Left cardiac atrium (tissue), 4 donors: ENCODE measurements at regions not wholly inside any gene's neighbourhood (a gene's known extent, or its start where the extent isn't known, plus 50 kb on each side); places are given as distances from the start of the nearest gene placed in this dataset.

ENCODE experiments used
- ATAC-seq, 2 donors: fragments of 200-7000 bp; cut with Tn5 transposase; one replicate each; pipeline ENCODE4 v1.9.1; 2020; ENCODE audit warnings: mild to moderate bottlenecking in 2 of 2, moderate library complexity in 2 of 2
- DNase-seq: peaks from one replicate; pipeline ENCODE4 v3.0.0-alpha.2; 2020
- intact Hi-C, 2 donors: fragments of 100-400 bp; cut with DNase I; formaldehyde crosslinking; loops; one replicate each; pipeline versions ENCODE4 v1.14.1 to v1.15.1; 2022 to 2023
- donor health status: DM: no; HTN: yes; CAD: no.
- donor health status: DM: no; HTN: yes; CAD: no; lungs with severe emphysema.
- donor health status: DM: yes; HTN: yes; CAD: no.
- donor health status: Dilated cardiomyopathy.

- intact Hi-C loops: no loop called here
- peak; percentile 32 to 50 for ATAC-seq
- DNase-seq: peak; percentile 41
Observed at GRCh38 chr11:95358511-95359340, 127.7 kb upstream of the SESN3 start.

GRCh38 chr11:95354304-95354703, 123.3 kb upstream of the SESN3 start:
- intact Hi-C loops: no loop called here
- DNase-seq (no peak), ATAC-seq (no peak)

DNA sequence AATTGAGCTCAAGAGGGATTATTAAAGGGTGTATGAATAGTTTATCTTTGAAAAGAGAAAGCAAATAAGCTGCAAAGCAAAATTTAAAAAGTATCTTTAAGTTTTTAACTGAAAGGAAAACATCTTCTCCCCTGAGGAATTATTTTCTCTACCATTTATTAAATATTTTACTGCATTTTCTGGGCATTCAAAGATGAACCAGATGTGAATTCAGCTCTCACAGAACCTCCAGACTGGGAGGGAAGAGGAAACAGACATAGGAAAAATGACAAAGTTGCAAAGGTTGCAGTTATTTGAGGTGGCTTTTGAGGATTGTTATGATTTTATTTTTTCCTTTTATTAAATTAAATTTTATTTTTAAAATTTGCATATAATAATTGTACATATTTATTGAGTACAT, 122.7 kb upstream of the SESN3 start:
- DNase-seq (no peak), ATAC-seq (no peak)
- intact Hi-C loops: no loop called here

DNA sequence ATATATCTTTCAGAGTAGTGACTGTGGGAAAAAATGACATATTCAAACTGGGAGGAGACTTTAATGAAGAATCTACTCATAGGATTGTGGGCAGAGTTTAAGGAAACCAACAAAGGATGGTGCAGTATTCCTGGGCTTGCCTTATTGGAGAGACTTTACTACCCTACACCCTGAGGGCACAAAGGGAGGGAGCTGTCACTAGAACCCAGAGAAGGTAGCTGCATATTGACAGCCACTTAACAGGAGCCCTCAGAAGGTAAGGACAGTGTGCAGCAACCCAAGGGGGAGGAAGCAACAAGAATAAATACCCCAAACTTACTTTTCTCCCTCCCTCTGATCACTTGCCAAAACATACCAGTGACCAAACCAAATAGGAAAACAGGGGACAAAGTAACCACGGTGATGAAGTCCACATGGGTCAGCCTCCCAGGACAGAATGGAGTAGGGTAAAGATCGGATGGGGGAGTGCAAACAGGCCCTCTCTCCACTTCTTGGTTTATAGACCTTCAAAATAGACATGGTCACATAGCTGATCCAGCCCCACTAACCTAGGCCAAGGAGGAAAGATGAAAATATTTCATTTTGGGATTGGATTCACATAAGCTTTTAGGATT, 121.8 kb upstream of the SESN3 start:
- ATAC-seq (no peak), DNase-seq (no peak)
- intact Hi-C loops: no loop called here

DNA sequence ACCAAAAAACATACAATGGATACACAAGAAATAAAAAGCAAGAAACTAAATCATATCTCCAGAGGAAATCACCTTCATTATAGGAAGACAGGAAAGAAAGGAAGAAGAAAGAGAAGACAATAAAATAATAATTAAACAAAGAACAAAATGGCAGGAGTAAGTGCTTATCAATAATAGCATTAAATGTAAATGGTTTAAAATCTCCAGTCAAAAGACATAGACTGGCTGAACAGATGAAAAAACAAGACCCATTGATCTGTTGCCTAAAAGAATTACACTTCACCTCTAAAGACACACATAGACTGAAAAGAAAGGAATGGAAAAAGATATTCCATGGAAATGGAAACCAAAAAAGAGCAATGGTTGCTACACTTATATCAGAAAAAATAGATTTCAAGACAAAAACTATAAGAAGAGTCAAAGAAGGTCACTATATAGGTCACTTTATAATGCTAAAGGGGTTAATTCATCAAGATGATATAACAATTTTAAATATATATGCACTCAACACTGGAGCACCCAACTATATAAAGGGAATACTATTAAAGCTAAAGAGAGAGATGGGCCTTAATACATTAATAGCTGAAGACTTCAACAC, 118.4 kb upstream of the SESN3 start:
- ATAC-seq: no peak
- no peak for DNase-seq
- intact Hi-C loops: loop anchor here in 1 of 2 donors (10.0 kb wide), 1 partner anchor 165 kb away; no protein-coding TSS in a partner anchor

GRCh38 chr11:95346265-95346664, 115.3 kb upstream of the SESN3 start:
- intact Hi-C loops: loop anchor here in 1 of 2 donors (10.0 kb wide), 1 partner anchor 169 kb away; no protein-coding TSS in a partner anchor
- no peak for ATAC-seq

DNA sequence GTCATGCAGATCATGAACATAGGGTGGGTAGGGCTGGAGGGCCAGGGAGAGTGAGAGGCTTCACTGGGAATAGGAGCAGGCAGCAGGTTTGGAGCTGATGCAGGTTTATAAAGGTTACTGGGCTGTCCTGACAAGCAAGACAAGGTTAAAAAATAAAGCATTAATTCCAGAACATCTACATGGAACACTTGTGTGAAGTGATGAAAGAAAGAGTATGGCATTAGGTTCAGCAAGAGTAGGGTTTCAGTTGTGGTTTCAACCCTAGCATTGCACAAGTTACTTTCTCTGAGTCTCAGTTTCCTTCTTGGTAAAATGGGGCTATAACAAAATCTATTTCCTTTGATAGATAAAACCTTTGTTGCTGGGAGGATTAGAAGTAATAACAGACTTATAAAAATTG, 114.6 kb upstream of the SESN3 start:
- intact Hi-C loops: loop anchor here in 1 of 2 donors (10.0 kb wide), 1 partner anchor 169 kb away; no protein-coding TSS in a partner anchor
- DNase-seq: no peak

More at GRCh38 chr11:95346265-95346664, 115.3 kb upstream of the SESN3 start:
- no peak for DNase-seq

GRCh38 chr11:95344932-95345642, 114.1 kb upstream of the SESN3 start:
- peak in 1 of 2 donors; percentile 23 for ATAC-seq
- intact Hi-C loops: loop anchor here in 1 of 2 donors (10.0 kb wide), 1 partner anchor 170 kb away; no protein-coding TSS in a partner anchor
- no peak for DNase-seq

More for the DNA sequence above, 114.6 kb upstream of the SESN3 start:
- no peak for ATAC-seq

DNA sequence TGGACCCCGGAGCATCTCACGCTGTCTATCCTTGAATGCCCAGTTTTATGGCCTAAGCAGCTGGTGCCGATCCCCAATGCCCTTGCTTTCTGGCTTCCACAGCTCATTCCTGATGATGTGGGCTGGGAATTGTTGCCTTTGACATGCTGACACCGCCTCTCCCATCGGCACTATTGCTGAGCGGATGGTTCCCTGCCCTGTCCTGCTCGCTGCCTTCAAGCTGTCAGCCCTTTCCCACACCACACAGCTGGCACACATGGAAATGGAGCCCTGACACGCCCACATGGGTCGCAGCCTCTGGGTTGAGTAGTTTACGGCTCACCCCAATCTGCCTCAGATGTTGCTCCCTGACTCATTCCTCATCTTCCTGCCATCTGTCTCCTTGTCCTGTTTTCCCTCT, 110.2 kb upstream of the SESN3 start:
- intact Hi-C loops: loop anchor here in 1 of 2 donors (10.0 kb wide), 1 partner anchor 174 kb away; no protein-coding TSS in a partner anchor
- no peak for DNase-seq
- ATAC-seq: no peak

DNA sequence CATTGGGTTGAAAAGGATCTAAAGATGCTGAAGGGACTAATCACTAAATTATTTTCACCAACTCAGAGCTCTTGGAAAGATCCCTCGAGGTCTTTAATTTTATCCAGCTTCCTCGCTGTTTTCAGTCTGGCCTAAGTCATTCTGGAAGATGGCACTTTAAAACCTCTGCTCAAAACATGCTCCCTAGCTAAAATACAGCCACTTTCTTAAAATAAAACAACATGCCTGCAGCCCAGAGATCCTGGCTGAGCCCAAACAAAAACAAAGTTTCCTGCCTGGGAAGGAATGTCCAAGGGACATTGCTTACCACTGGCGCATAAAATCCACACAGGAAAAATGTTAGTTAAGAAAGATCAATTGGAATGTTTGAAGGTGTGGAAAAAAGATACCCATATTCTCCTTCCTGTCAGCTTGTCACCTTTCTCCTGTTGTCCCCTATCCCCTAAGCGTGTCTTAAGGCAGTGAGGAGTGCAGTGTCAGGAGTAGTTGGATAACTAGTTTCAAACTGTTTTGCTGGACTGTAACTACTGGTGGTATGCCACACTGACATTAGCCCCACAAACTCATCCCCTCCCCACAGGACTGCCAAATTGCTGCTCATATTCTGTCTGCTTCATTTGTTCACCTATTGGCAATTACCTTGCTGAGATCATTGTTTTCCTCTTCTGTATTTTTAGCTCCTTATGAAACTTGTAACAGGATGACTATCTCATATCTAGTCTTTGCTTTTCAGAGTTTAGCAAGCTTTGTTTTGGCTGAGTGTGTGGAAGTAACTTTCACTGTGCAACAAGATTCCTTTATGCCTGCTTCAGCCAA, 108.3 kb upstream of the SESN3 start:
- ATAC-seq: no peak
- intact Hi-C loops: no loop called here
- no peak for DNase-seq

DNA sequence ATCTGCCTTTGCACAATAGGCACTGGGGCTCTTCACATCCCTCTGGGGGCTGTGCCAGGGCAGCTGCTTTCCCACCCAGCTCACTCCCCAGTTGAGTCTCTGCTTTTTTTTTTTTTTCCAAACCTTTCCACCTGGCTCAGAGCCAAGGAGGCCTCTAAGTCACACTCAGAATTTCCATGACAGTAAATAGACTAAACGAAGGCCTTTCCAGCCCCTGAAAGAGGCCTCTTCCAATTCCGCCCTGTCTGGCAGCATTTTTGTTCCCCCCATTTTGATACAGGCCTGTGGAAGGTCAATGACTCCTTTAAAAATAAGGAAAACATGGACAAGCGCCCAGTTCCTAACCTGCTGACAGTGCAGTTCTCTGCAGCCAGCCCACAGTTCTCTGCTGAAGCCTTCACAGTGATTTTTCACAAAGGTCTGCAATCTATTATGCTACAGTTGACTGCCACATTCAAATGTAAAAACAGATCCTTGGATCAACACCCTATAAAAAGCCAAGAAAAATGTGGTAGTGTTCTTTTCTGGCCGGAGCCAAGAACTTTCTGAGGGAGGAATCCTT, 107.5 kb upstream of the SESN3 start:
- intact Hi-C loops: no loop called here
- peak; percentile 69 for DNase-seq
- ATAC-seq: peak; percentile 87 to 88

DNA sequence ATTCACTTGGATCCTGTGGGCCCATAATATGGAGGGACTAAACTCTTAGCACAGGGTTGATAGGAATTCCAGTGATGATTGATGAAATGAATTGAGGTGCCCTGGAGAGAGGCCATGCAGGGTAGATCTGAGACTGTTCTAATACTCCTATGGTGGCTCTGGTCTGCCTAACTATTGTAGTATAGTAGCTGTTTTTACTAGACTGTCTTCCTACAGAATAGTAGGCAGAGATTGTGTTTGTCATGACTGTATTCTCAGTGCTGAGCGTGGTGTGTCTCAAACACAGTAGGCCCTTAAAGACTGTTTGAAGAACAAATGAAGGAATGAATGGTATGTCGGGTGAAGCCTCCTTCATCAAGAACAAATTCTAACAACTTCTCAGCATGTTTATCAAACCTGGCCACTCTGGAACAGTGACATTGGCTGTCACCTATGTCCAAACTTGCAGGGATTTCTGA, 107.0 kb upstream of the SESN3 start:
- no peak for DNase-seq
- intact Hi-C loops: no loop called here
- peak; percentile 5 to 21 for ATAC-seq

DNA sequence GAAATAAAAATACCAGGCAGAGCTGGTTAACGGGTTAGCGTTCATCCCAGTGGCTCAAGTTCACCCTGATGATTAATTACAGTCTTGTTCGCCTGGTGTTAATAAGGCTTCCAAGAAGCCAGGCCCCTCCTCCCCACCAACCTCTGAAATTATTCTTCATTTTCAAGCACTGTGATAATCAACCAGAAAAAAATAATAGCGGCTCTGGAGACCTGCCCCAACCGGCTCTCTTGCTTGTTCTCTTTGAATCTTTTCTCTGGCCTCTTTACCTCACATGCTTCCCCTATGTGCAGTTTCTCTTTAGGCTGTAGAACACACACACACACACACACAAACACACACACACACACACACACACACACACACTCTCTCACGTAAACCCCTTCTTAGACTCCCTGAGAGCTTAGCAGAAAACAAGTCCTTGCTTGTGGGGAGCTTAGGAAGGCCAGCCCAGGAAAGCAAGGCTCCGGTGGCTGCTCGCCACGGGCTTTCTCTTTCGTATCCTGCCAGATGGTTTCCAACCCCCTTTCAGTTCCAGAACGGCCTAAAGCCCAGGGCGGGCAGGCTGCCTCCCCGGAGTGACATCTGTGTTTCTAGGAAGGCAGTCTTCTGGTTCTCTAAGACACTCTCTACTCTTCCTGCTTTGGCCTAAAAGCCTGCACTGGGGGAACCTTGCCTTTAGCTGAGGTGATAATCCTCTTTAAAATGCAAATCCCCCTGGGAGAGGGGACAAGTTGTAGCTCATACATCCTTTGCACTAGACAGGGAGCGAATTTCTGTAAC, 106.4 kb upstream of the SESN3 start:
- intact Hi-C loops: no loop called here
- peak; percentile 72 to 76 for ATAC-seq
- DNase-seq: peak; percentile 62

DNA sequence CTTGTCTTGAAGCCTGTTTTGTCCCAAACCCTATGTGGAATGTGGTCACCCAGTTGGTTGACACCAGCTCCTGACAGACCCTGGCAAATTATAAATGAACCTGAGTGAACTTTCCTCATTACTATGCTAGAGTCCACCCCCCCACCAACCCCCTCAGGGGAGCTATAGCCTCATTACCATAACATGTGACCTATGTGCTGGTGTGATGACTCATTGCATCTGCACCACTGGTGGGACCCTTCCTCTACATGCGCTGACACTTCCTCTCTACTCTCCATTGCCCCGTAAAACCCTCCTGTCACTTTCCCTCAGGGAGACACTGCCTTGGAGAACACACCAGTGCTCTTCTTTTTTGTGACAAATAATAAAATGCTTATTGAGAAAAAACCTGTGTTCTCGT, 105.0 kb upstream of the SESN3 start:
- DNase-seq (no peak), ATAC-seq (no peak)
- intact Hi-C loops: no loop called here

GRCh38 chr11:95331161-95331560, 100.2 kb upstream of the SESN3 start:
- DNase-seq: no peak
- no peak for ATAC-seq
- intact Hi-C loops: no loop called here

DNA sequence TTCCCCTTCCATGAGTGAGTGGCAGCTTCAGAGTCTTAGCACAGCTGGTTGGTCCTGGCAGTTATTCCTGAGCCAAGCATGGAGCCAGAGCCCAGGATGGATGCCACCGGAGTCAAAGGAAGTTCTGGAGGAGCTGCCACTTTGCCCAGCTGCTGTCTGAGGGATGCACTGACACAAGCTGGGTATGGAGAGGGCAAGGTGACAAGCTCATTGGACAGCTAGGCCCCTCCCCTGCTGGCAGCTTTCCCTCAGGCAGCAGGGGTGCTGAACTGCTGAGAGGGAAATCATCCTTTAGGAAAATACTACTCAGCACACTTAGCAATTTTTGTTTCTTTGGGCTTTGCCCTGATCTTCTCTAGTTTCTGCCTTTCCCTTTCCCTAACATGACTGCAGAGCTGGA, 99.3 kb upstream of the SESN3 start:
- ATAC-seq (no peak), DNase-seq (no peak)
- intact Hi-C loops: no loop called here

DNA sequence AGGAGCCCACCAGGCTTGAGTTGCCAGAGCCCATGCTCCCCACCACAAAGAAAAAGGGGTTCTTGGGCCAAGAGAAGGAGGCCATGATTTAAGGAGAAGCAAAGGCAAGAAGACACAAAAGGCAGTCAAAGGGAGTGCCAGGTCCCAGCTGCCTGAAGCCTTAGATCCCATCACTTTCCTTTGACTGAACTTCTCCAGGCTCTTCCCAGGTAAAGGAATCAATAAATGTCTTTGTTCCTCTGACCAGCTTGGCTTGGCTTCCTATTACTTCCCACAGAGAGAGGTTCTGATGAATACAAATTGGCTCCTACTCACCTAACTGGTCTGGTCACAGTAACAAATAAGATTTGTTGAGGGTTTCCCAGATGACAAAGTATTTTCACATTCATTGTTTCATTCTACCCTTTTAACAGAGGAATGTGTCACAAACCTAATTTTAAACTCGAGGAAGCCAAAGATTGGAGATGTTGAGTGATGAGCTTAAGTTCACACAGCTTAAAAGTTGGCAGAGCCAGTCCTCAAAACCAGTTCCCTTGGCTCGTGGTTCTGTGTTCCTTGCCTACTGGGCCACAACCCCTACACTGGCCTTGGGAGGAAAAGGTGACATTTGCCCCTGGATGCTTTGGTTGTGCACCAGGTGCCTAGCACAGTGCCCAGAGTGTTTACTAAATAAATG, 96.4 kb upstream of the SESN3 start:
- ATAC-seq (peak in 1 of 2 donors; percentile 31), DNase-seq (no peak)
- intact Hi-C loops: no loop called here
